Loucy (cell line): ENCODE measurements at regions not wholly inside any gene's neighbourhood (a gene's known extent, or its start where the extent isn't known, plus 50 kb on each side); places are given as distances from the start of the nearest gene placed in this dataset.
A peak's percentile ranks its signal among the peaks of the same experiment; 100 is the strongest.

Experiments
- H2AFZ ChIP-seq: fragments of 200-600 bp; sonication (generic); 2 replicates; pipeline ENCODE4 v1.6.0; 2016; ENCODE audit warnings: antibody characterized with exemption, mild to moderate bottlenecking, low read length, moderate library complexity
- H3F3A ChIP-seq: fragments of 200-600 bp; 2 replicates; pipeline ENCODE4 v1.6.0; 2016; ENCODE audit warnings: antibody characterized with exemption, low read depth, mild to moderate bottlenecking
- H3K27me3 ChIP-seq: fragments of 200-600 bp; sonication (generic); 2 replicates; pipeline ENCODE4 v1.6.1; 2014; ENCODE audit warnings: low read length, mild to moderate bottlenecking; ENCODE audit not compliant: insufficient read depth, poor library complexity, severe bottlenecking
- H3K36me3 ChIP-seq: fragments of 200-600 bp; sonication (generic); 2 replicates; pipeline ENCODE4 v1.6.1; 2016; ENCODE audit warnings: low read length; ENCODE audit not compliant: insufficient read depth
- H3K4me1 ChIP-seq: fragments of 200-600 bp; sonication (generic); 2 replicates; pipeline ENCODE4 v1.5.1; 2014; ENCODE audit warnings: low read length, mild to moderate bottlenecking; ENCODE audit not compliant: insufficient read depth, poor library complexity, severe bottlenecking
- H3K4me2 ChIP-seq: fragments of 200-600 bp; sonication (generic); 2 replicates; pipeline ENCODE4 v1.6.0; 2014; ENCODE audit warnings: antibody characterized with exemption, low read length, low read depth, mild to moderate bottlenecking; ENCODE audit not compliant: poor library complexity, severe bottlenecking
- H3K4me3 ChIP-seq: fragments of 200-600 bp; sonication (generic); 2 replicates; pipeline ENCODE4 v1.5.1; 2014; ENCODE audit warnings: low read length, mild to moderate bottlenecking, mixed read lengths; ENCODE audit not compliant: poor library complexity, severe bottlenecking
- H3K79me2 ChIP-seq: fragments of 200-600 bp; sonication (generic); 2 replicates; pipeline ENCODE4 v1.6.1; 2014; ENCODE audit warnings: low read length; ENCODE audit not compliant: insufficient read depth
- H3K9ac ChIP-seq: fragments of 200-600 bp; sonication (generic); 2 replicates; pipeline ENCODE4 v1.6.0; 2014; ENCODE audit warnings: mild to moderate bottlenecking, low read depth, low read length, moderate library complexity; ENCODE audit not compliant: poor library complexity, severe bottlenecking
- H3K9me2 ChIP-seq: fragments of 200-600 bp; sonication (generic); replicated peaks from 2 replicates; pipeline ENCODE4 v1.6.1; 2016; ENCODE audit warnings: low read depth, low read length, mixed read lengths
- H3K9me3 ChIP-seq: fragments of 200-600 bp; sonication (generic); 2 replicates; pipeline ENCODE4 v1.6.1; 2014; ENCODE audit warnings: mild to moderate bottlenecking, antibody characterized with exemption, low read length, low read depth; ENCODE audit not compliant: insufficient read depth
- H4K20me1 ChIP-seq: fragments of 200-600 bp; sonication (generic); 2 replicates; pipeline ENCODE4 v1.6.0; 2014; ENCODE audit warnings: antibody characterized with exemption, low read length, mild to moderate bottlenecking; ENCODE audit not compliant: insufficient read depth, poor library complexity, severe bottlenecking
- CTCF ChIP-seq: fragments of 200-600 bp; sonication (generic); conservative IDR thresholded peaks from 2 replicates; pipeline ENCODE4 v1.5.1; 2014; ENCODE audit warnings: mild to moderate bottlenecking, antibody characterized with exemption, low read length
- EZH2phosphoT487 ChIP-seq: fragments of 200-600 bp; IDR thresholded peaks from 2 replicates; pipeline ENCODE4 v1.6.1; 2018; ENCODE audit warnings: antibody characterized with exemption, mild to moderate bottlenecking, moderate library complexity, borderline replicate concordance

DNA sequence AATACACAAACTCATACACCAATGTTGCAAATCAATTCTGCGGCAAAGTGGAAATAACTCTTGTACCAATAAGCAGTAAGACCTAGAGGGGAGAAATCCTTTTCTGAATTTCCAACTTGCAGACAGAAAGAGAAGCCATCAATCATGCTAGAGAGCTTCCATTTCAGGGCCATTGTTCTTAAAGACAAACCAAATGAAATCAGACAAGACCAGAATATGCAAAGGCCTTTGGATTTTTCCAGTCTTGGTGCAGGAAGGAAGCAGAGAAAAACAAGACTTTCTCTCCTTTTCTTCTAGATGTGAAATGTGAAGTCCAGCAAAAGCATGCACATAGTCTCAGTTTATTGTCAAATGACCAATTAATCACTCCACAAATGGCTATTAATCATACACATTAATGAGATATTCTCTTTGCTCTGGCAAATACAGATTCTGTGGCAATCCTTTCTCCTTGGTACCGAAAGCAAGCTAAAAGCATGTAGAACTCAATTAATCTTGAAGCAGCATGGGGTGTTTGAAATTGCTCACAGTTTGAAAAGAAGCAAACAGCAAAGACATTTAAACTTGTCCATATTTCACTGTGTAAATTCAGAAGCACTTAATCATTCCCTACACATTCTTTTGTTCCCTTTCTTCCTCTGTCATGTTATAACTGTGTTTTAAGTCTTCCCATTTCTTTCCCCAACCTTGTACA lies 466.1 kb downstream of the GPAT3 start:
- Histone ChIP-seq H3K79me2 (no peaks in the 10 kb centered on the region), H3K9me3 (no peaks in the 10 kb centered on the region), H4K20me1 (no peaks in the 10 kb centered on the region), H3F3A (no peaks in the 10 kb centered on the region), H3K4me2 (no peak overlapping the region), H2AFZ (no peak overlapping the region), H3K4me3 (no peak overlapping the region), H3K9me2 (no peaks in the 10 kb centered on the region), H3K9ac (no peak overlapping the region), H3K27me3 (no peaks in the 10 kb centered on the region), H3K36me3 (no peaks in the 10 kb centered on the region), H3K4me1 (no peaks in the 10 kb centered on the region)
- TF ChIP-seq CTCF (no peak), EZH2phosphoT487 (no peak)

DNA sequence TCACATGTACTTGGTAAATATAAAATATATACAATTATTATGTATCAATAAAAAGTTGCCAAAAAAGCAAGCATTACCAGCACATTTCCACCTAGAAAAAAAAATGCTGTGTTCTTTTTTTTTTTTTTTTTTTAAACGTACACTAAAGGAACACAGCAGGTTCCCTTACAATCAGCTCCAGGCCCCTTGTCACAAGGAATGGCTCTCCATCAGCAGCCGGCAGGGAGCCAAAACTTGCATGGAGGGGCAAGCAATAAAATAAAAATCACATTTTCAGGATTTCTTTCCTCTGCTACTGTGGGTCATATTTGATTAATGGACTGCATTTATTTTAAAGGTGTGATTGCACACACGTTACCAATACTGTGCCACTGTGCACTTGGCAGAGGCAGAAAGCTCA lies 460.3 kb downstream of the GPAT3 start:
- H3K9me2 ChIP-seq: no peaks in the 10 kb centered on the region
- TF ChIP-seq EZH2phosphoT487 (no peak), CTCF (no peak)
- no peaks in the 10 kb centered on the region for H3K27me3 ChIP-seq
- H4K20me1 ChIP-seq: no peaks in the 10 kb centered on the region
- no peaks in the 10 kb centered on the region for H3K36me3 ChIP-seq
- H3K79me2 ChIP-seq: no peaks in the 10 kb centered on the region
- no peak overlapping the region for H3K4me2 ChIP-seq
- H3K9me3 ChIP-seq: no peaks in the 10 kb centered on the region
- no peak overlapping the region for H2AFZ ChIP-seq
- no peak overlapping the region for H3K4me3 ChIP-seq
- H3K4me1 ChIP-seq: no peaks in the 10 kb centered on the region
- no peaks in the 10 kb centered on the region for H3F3A ChIP-seq
- no peak overlapping the region for H3K9ac ChIP-seq

DNA sequence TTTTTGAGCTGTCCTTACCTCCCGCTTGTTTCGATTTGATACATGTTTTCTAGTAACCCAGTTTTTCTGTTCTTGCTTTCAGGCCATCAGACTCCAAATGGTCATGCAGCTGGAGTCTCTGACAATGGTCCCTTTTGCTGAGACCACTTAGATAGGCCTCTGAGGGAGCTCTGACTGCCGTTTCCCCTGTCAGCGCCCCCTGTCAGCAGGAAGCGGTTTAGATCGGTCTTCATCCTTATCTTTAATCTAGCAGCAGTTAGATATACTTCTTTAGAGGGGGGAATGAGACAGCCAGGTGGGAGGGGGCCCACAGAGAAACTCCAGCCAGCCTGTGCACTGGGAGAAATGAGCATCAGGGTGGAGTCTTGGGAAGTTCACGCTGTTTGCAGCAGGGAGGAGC lies 457.9 kb downstream of the GPAT3 start:
- no peak overlapping the region for H3K4me3 ChIP-seq
- H3K36me3 ChIP-seq: no peaks in the 10 kb centered on the region
- H3F3A ChIP-seq: no peaks in the 10 kb centered on the region
- TF ChIP-seq EZH2phosphoT487 (no peak), CTCF (peak; percentile 50)
- H3K9me2 ChIP-seq: no peaks in the 10 kb centered on the region
- H3K4me1 ChIP-seq: no peaks in the 10 kb centered on the region
- H2AFZ ChIP-seq: no peak overlapping the region
- no peaks in the 10 kb centered on the region for H3K79me2 ChIP-seq
- no peak overlapping the region for H3K4me2 ChIP-seq
- H3K9ac ChIP-seq: no peak overlapping the region
- no peaks in the 10 kb centered on the region for H4K20me1 ChIP-seq
- no peaks in the 10 kb centered on the region for H3K9me3 ChIP-seq
- H3K27me3 ChIP-seq: no peaks in the 10 kb centered on the region
